NB4 (cell line): ENCODE measurements at regions not wholly inside any gene's neighbourhood (a gene's known extent, or its start where the extent isn't known, plus 50 kb on each side); places are given as distances from the start of the nearest gene placed in this dataset.

Experiments used
- DNase-seq: peaks from one replicate; pipeline ENCODE4 v3.0.0; 2010; ENCODE audit warnings: low read depth
- H3K4me3 ChIP-seq: one replicate; pipeline ENCODE4 v1.5.1; 2011; ENCODE audit warnings: mild to moderate bottlenecking, low read depth, low read length, moderate library complexity
- CTCF ChIP-seq: IDR thresholded peaks from one replicate; pipeline ENCODE4 v1.5.1; 2012; ENCODE audit warnings: low read depth, low read length
- MAX ChIP-seq: IDR thresholded peaks from 2 replicates; pipeline ENCODE4 v1.6.1; 2011; ENCODE audit warnings: low read depth, low read length
- MYC ChIP-seq: IDR thresholded peaks from 2 replicates; pipeline ENCODE4 v1.6.1; 2011; ENCODE audit warnings: low read depth, low read length
- POLR2A ChIP-seq: IDR thresholded peaks from 2 replicates; pipeline ENCODE4 v1.6.1; 2011; ENCODE audit warnings: mild to moderate bottlenecking; ENCODE audit not compliant: insufficient read length; ENCODE audit errors: extremely low read depth

GRCh38 chr15:39200586-39200985 is 380.3 kb upstream of the THBS1 start:
- no peak overlapping the region for H3K4me3 ChIP-seq
- DNase-seq: no peak
- TF ChIP-seq MYC: no peak
- no peak for TF ChIP-seq POLR2A
- no peak for TF ChIP-seq MAX
- no peak for TF ChIP-seq CTCF

- no peak for TF ChIP-seq CTCF
- TF ChIP-seq MYC: no peak
- no peak for TF ChIP-seq POLR2A
- TF ChIP-seq MAX: no peak
- DNase-seq: no peak
These were observed 378.2 kb upstream of the THBS1 start for GRCh38 chr15:39202641-39203040.

GRCh38 chr15:39204031-39204430 is 376.8 kb upstream of the THBS1 start:
- H3K4me3 ChIP-seq: no peak overlapping the region
- DNase-seq: no peak
- TF ChIP-seq MYC: no peak
- TF ChIP-seq MAX: no peak
- no peak for TF ChIP-seq CTCF
- TF ChIP-seq POLR2A: no peak

More at GRCh38 chr15:39202641-39203040, 378.2 kb upstream of the THBS1 start:
- no peak overlapping the region for H3K4me3 ChIP-seq

- no peak overlapping the region for H3K4me3 ChIP-seq
- no peak for TF ChIP-seq POLR2A
- no peak for DNase-seq
These were observed 375.8 kb upstream of the THBS1 start for GRCh38 chr15:39205081-39205480.

GRCh38 chr15:39205506-39206371 is 375.1 kb upstream of the THBS1 start:
- DNase-seq: no peak
- TF ChIP-seq MAX (no peak), MYC (no peak), POLR2A (no peak)
- H3K4me3 ChIP-seq: no peak overlapping the region

- no peak for DNase-seq
- H3K4me3 ChIP-seq: no peak overlapping the region
- TF ChIP-seq CTCF (no peak), POLR2A (no peak), MAX (no peak), MYC (no peak)
These were observed 373.3 kb upstream of the THBS1 start for GRCh38 chr15:39207532-39208115.
